ENCODE measurements at regions not wholly inside any gene's neighbourhood (a gene's known extent, or its start where the extent isn't known, plus 50 kb on each side); places are given as distances from the start of the nearest gene placed in this dataset.
A peak's percentile ranks its signal among the peaks of the same experiment; 100 is the strongest.

- DNase-seq = no peak
These were observed 91.6 kb downstream of the ZC3H11B start for GRCh38 chr1:219521325-219521724.

- DNase-seq = no peak
These were observed 92.7 kb downstream of the ZC3H11B start for GRCh38 chr1:219520241-219520640.

- no peak for DNase-seq
These were observed 94.0 kb downstream of the ZC3H11B start for GRCh38 chr1:219518907-219519248.

- no peak for DNase-seq
These were observed 94.6 kb downstream of the ZC3H11B start for GRCh38 chr1:219518168-219518906.

- DNase-seq = no peak
These were observed 95.9 kb downstream of the ZC3H11B start for GRCh38 chr1:219517031-219517430.

- DNase-seq = no peak
These were observed 98.2 kb downstream of the ZC3H11B start for GRCh38 chr1:219514728-219515127.

- peak; percentile 73 for DNase-seq
These were observed 105.5 kb downstream of the ZC3H11B start for GRCh38 chr1:219507437-219507836.

- no peak for DNase-seq
These were observed 106.0 kb downstream of the ZC3H11B start for GRCh38 chr1:219506936-219507335.

GRCh38 chr1:219506473-219506899 is 106.4 kb downstream of the ZC3H11B start:
- DNase-seq = peak; percentile 41

- no peak for DNase-seq
These were observed 107.0 kb downstream of the ZC3H11B start for GRCh38 chr1:219505886-219506285.

- DNase-seq = peak; percentile 62
These were observed 109.3 kb downstream of the ZC3H11B start for GRCh38 chr1:219503604-219504003.

GRCh38 chr1:219500327-219500897 is 112.5 kb downstream of the ZC3H11B start:
- no peak for DNase-seq

- peak; percentile 82 for DNase-seq
These were observed 114.2 kb downstream of the ZC3H11B start for GRCh38 chr1:219498666-219499065.

- DNase-seq = no peak
These were observed 117.0 kb downstream of the ZC3H11B start for GRCh38 chr1:219495737-219496408.

- DNase-seq = no peak
These were observed 120.2 kb downstream of the ZC3H11B start for GRCh38 chr1:219492717-219493116.

GRCh38 chr1:219490566-219490965 is 122.3 kb downstream of the ZC3H11B start:
- no peak for DNase-seq

- DNase-seq = no peak
These were observed 123.3 kb downstream of the ZC3H11B start for GRCh38 chr1:219489636-219490035.

- DNase-seq = no peak
These were observed 124.6 kb downstream of the ZC3H11B start for GRCh38 chr1:219488275-219488674.

- no peak for DNase-seq
These were observed 129.4 kb downstream of the ZC3H11B start for GRCh38 chr1:219483530-219483929.

GRCh38 chr1:219480011-219480410 is 132.9 kb downstream of the ZC3H11B start:
- no peak for DNase-seq

GRCh38 chr1:219478811-219479210 is 134.1 kb downstream of the ZC3H11B start:
- no peak for DNase-seq

GRCh38 chr1:219477861-219478260 is 135.0 kb downstream of the ZC3H11B start:
- no peak for DNase-seq

GRCh38 chr1:219476716-219477115 is 136.2 kb downstream of the ZC3H11B start:
- no peak for DNase-seq

GRCh38 chr1:219476116-219476515 is 136.8 kb downstream of the ZC3H11B start:
- DNase-seq = no peak

All from tongue (tissue), 1 donor.